ENCODE measurements at regions not wholly inside any gene's neighbourhood (a gene's known extent, or its start where the extent isn't known, plus 50 kb on each side); places are given as distances from the start of the nearest gene placed in this dataset.
"Not testable (repeated sequence)": the region's sequence is repeated elsewhere in the genome, so short reads cannot be mapped to it uniquely, and the experiment has no call there.

GRCh38 chr5:130294798-130295197 is 390.5 kb downstream of the CHSY3 start:
- not testable (repeated sequence) for DNase-seq

GRCh38 chr5:130290219-130290618 is 386.0 kb downstream of the CHSY3 start:
- DNase-seq: no peak

- DNase-seq: no peak
Observed at GRCh38 chr5:130289132-130290088, 385.1 kb downstream of the CHSY3 start.

GRCh38 chr5:130287438-130287837 is 383.2 kb downstream of the CHSY3 start:
- DNase-seq: no peak

- DNase-seq: no peak
Observed at GRCh38 chr5:130286971-130287370, 382.7 kb downstream of the CHSY3 start.

- no peak for DNase-seq
Observed at GRCh38 chr5:130282049-130282448, 377.8 kb downstream of the CHSY3 start.

GRCh38 chr5:130280528-130281217 is 376.4 kb downstream of the CHSY3 start:
- DNase-seq: no peak

- DNase-seq: no peak
Observed at GRCh38 chr5:130279386-130279785, 375.1 kb downstream of the CHSY3 start.

GRCh38 chr5:130278136-130278535 is 373.9 kb downstream of the CHSY3 start:
- no peak for DNase-seq

- DNase-seq: no peak
Observed at GRCh38 chr5:130277522-130277921, 373.3 kb downstream of the CHSY3 start.

GRCh38 chr5:130277002-130277401 is 372.7 kb downstream of the CHSY3 start:
- no peak for DNase-seq

GRCh38 chr5:130272837-130273236 is 368.6 kb downstream of the CHSY3 start:
- DNase-seq: no peak

- DNase-seq: no peak
Observed at GRCh38 chr5:130270786-130271185, 366.5 kb downstream of the CHSY3 start.

GRCh38 chr5:130268489-130268888 is 364.2 kb downstream of the CHSY3 start:
- no peak for DNase-seq

- no peak for DNase-seq
Observed at GRCh38 chr5:130267926-130268325, 363.7 kb downstream of the CHSY3 start.

- DNase-seq: no peak
Observed at GRCh38 chr5:130260481-130260880, 356.2 kb downstream of the CHSY3 start.

- no peak for DNase-seq
Observed at GRCh38 chr5:130251931-130252330, 347.7 kb downstream of the CHSY3 start.

GRCh38 chr5:130243641-130244040 is 339.4 kb downstream of the CHSY3 start:
- no peak for DNase-seq

- DNase-seq: no peak
Observed at GRCh38 chr5:130237721-130238120, 333.5 kb downstream of the CHSY3 start.
